NCI-H460 (cell line): ENCODE measurements at regions not wholly inside any gene's neighbourhood (a gene's known extent, or its start where the extent isn't known, plus 50 kb on each side); places are given as distances from the start of the nearest gene placed in this dataset.
"Not testable (repeated sequence)": the region's sequence is repeated elsewhere in the genome, so short reads cannot be mapped to it uniquely, and the experiment has no call there.

Experiments
- DNase-seq: peaks from one replicate; pipeline ENCODE4 v3.0.0-alpha.2; 2016; ENCODE audit warnings: low read depth; ENCODE audit errors: extremely low read depth

DNA sequence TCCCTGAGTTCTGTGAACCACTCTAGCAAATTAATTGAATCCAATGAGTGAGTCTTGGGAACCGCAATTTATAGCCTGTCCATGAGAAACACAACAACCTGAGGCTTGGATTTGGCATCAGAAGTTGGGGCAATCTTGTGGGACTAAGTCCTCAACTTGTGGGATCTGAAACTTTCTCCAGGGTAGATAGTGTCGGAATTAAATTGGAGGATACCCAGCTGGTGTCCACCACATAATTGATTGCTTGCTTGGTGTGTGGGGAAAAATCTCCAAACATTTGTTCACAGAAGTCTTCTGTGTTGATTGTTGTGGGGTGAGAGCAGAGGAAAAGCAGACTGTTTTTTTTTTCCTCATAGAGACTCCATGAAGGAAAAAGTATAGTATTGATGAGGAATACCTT is 320.6 kb upstream of the MEF2C start:
- DNase-seq: no peak

DNA sequence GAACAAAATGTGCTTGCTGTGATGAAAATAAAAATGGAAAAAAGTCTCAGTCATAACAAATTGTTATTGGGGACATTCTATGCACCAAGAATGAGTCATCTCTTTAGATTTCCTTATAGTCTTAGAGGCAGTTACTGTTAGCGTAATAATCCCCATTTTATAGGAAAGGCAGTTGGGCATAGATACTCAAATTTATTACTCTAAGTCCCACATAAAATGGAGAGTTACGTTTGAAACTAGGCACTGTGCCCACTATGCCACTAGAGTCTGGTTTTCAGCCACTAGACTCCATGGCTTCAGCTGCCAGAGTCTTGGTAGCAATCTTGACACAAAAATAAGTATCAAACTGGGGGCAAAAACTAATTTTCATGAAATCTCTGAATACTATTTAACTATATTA is 317.9 kb upstream of the MEF2C start:
- no peak for DNase-seq

DNA sequence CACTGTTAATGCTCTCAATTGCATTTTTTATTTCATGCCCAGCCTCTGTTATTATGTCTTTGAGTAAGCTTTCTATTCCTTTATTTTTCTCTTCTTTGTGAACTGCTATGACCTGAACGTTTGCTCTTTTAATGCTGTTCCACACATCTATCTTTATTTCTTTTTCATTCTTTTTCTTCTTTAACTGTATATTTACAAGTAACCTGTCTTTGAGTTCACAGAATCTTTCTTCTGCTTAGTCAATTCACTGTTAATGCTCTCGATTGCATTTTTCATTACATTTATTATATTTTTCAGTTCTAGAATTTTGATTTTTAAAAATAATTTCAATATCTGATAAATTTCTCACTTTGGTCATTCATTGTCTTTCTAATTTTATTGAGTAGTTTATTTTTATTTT is 316.3 kb upstream of the MEF2C start:
- no peak for DNase-seq

DNA sequence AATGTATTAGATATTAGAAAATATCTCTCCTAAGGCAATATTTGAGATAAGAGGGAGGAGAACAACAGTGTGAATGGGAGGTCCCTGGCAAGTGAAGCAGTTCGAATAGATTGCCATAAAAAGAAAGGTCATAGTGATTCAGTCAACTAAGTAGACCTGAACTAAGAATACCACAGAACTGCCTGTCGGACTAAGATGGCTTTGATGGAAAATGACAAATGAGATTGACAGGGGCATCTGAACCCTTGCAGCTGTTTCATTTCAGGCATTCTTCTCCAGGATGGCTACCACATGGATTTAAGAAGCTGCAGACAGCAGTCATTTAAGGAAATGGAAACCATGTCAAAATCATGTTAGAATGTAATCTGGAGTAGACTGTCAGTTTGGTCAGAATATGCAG is 308.4 kb upstream of the MEF2C start:
- no peak for DNase-seq

DNA sequence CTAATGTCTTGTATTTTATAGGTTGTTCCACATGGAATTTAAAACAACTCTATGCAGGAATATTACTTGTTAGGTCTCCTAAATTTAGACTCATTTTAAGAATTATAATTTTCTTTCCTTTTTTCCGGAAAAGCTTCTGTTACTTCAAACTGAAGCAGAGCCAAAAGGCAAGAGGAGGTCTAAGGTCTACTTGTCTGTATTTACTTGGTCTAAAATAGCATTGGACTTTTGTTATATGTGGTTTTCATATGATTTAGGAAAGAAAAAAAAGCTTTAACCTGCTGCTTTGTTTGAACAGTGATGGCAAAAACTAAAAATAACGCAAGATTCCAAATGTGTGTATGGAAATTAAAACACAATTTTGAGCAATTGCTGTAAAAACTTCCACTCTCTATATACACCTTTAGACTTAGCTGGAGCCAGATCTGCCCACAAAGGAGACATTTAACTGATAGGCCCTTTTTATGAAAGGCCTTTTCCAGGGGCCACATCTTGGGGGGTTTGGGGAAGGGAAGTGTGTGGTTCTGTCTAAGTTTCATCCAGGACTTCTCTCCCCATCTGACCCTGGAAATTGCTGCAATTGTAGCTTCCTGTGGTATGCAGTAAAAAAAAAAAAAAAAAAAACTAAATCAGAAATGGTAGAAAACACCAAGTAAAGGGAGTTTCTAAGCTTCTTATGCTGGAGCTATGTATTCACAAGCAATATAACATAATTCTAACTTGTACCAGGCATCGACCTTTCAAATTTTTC is 307.7 kb upstream of the MEF2C start:
- DNase-seq: no peak

DNA sequence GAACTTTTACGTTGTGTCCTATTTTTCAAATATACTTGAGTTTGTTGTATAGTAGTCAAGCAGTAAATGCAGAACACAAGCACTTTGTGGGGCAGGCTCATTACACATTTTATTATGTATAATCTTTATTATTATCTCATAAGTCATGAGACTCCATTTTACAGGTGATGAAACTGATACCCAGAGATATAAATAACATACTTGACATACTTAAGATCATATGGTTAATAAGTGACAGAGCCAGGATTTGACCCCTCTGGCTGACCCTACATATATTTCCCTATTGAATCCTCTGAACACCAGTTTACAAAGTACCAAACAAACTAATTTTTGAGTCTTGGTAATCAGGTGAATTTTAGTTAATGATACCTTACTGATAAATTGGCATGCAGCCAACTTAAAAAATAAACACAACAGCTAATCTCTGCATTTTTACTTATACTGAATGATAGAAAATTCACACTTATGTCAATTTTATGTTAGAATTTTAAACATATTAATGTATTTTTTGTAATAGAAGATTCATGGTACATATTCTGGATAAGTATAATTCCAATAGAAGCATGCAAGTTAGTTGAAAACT is 305.0 kb upstream of the MEF2C start:
- no peak for DNase-seq

DNA sequence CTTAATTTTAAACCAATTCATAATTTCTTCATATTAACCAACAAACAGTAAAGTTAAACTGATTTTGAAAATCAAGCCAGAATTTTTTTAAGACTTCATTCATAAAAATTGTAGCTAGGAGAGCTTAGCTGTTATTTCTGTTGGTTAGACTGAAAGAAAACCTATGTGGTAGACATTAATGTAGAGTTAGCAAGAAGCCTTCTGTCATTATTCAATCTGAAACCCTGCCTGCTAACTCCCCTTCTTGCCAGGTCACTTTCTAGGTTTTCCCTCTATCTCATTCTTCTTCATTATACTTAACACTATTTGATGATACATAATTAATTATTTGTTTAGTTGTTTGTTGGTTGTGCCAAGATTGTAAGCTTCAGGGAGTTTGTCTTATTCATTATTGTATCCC is 304.3 kb upstream of the MEF2C start:
- no peak for DNase-seq

DNA sequence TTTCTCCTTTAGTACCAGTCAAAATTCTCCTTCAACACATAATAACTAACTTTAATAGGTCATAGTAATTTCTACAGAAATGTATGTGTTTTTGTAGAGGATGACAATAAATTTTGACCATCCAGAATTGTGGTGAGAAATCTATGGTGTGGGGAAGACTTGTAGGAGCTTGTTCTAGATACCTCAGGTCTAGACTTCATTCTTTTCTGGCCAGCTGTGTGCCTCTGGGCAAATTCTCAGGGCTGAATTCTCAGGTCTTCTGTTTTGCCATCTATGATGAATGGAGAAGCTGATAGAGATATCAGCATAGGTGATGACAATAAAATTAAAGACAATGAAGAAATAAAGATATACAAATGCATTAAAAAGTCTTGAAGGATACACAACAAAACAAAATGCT is 298.6 kb upstream of the MEF2C start:
- no peak for DNase-seq

DNA sequence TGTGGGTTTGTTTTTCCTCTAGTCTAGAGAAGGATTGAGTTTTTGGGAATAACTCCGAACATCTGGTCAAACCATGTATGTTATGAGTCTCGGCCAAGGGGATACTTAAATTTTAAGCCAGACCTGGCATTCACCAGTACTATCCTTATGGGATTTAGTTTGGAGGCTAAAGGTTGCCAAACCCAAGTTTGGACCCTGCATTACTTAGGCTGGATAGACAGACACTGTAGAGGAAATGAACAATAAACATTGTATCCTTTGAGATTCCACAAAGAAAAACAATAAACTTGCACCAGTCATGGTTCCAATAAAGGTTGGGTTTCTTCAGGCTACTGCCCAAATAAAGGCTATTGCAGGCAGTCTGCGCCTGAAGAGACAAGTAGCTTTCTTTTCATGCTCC is 296.7 kb upstream of the MEF2C start:
- DNase-seq: no peak

DNA sequence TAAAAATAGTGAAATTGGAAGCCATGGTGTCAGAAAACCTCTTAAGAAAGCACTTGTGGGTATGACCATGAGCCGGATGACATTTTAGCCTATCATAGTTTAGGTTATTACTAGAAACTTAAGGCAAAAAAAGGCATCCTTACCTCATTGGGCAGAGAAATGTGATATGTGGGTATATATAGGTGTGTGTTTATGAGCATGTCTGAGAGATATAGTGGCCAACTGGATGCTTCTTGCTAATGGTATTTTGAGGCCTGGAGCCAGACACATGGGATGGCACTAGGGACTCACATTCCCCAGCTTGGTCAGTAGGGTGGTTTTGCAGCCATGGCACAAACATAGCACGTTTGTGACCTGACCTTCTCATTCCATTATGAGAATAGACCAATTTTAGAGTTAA is 295.6 kb upstream of the MEF2C start:
- no peak for DNase-seq

DNA sequence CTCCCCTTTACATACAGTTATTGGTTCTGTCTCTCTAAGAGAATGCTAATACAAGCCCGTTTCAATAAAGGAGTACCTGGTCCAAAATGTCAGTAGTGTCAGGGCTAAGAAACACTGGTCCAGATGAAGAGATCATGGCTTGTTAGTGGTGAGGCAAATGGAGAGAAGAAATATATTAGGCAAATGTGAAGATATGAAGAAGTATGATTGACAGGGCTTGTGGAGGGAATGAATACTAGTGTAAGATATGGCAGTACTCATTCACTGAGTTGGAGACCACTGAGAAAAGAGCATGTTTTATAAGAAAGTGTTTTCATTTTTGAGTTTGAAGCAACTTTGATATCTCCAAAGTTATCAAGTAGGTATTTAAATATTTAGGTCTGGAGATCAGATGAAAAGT is 290.5 kb upstream of the MEF2C start:
- DNase-seq: no peak

DNA sequence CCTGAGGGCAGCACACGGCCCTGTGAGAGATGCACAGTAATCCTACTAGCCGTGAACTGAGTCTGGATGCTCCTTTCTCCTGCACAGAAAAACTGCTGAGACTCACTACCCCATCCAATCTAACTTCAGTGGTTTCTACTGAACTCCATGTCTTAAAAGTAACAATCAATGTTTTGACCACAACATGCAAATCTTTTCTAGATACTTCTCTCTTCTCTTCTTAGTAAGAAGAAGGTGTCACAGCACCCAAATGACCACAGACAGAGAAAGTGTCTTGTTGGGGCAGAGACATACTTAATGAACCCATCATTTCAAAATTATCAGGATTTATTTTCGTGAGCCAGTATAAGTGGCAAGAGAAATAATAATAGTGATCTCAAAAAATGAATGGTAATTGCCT is 285.8 kb upstream of the MEF2C start:
- DNase-seq: no peak

DNA sequence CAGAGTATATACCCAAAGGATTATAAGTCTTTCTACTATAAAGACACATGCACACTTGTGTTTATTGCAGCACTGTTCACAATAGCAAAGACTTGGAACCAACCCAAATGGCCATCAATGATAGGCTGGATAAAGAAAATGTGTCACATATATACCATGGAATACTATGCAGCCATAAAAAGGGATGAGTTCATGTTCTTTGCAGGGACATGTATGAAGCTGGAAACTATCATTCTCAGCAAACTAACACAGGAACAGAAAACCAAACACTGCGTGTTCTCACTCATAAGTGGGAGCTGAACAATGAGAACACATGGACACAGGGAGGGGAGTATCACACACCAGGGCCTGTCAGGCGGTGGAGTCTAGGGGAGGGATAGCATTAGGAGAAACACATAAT is 281.7 kb upstream of the MEF2C start:
- not testable (repeated sequence) for DNase-seq

DNA sequence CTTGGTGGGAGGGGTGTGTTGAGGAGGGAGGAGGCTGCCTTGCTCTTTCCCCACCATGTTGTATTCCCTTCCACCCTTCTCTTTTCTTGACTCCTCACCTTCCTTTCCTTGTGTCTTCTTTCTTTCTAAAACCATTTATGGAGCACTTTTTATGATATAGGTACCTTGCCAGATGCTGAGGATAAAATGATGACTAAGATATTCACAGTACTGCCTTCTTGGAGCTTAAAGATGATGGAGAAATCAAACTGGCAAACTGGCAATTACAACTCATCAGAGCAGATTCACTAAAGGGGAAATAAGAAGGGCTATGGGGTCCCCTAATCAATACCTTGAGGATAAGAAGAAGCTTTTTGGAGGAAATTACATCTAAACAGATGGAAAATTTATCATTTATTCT is 273.2 kb upstream of the MEF2C start:
- DNase-seq: no peak

DNA sequence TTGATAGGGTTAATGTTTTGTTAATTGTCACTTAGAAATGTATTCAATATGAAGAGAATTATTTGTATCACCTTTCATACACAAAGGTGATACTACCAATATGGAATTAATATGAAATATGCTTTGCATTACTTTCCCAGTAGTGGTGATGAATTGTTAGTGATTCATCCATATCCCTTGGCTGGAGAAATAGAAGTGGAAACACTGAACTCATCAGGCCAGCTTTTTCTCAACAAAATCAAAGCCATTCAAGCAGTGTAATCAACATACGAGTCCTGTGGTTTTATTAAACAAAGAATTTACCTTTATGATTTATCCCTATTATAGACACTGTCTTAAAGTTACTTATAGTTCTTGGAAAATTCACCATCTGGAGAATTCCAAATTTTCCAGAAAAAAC is 264.0 kb upstream of the MEF2C start:
- DNase-seq: no peak

DNA sequence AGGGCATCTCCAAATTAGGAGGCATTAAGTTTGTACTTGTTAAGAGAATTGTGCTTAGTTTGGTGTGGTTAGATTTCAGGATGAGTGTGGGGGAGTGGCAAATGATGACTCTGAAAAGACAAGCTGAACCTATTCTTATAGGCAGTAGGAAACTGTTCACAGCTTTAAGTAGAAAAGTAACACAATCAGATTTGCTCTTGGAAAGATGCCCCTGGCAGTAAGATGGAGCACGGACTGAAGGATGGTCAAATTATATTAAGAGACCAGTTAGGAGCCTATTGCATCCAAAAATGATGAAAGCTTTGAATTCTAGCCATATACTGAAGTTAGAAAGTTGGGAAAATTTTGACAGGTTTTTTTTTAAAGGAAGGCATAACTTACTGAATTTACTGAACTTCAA is 254.2 kb upstream of the MEF2C start:
- no peak for DNase-seq

DNA sequence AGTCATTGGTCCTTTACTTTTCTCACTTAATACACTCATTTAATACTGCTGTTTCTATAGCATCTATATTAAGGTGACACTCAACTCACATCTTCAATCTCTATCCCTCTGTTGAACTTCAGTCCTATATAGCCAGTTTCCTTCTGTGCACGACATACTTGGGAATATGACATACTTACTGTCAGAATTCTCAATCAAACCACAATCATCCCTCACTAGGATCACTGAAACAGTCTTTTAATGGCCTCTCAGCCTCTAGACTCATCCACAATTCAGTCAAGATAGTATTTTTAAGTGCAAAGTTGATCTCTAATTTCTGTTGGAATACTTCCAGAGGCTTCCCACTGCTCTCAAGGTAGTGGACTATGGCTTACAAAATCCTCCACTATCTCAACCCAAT is 251.0 kb upstream of the MEF2C start:
- DNase-seq: no peak

DNA sequence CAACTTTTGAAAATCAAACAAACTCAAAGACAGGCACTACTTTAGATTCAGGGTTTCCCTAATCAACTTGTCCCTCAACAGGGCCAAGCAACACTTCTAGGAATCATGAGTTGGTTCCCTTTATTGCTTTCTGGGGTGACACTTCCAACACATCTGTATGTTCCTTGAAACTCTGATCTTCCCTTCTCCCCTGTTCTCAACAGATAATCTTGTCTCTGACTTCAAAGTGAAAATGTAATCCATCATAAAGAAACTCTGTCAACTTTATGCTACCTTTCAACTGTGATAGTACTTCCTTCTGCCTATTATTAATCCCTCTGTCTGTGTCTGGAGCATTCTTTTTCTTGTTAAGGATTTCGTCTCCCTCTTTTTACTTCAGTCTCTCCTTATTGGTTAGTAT is 250.1 kb upstream of the MEF2C start:
- DNase-seq: no peak

DNA sequence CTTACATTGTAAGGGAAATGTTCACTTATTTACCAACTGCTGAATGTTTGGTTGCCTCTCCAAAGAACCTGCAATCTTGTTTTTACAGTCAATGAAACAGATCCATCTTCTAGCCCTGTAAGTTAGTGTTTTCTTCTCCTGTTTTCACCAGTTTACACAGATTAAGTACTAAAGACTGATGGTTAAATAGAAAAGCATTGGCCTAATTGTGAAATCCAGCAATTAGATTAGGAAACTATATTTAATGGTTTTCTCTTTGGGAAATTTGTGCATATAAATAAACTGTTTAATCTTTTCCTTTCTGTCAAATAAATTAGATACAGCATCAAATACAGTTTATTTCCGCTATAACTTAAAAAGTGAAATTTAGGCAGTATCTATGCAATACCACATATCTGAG is 247.9 kb upstream of the MEF2C start:
- DNase-seq: no peak

DNA sequence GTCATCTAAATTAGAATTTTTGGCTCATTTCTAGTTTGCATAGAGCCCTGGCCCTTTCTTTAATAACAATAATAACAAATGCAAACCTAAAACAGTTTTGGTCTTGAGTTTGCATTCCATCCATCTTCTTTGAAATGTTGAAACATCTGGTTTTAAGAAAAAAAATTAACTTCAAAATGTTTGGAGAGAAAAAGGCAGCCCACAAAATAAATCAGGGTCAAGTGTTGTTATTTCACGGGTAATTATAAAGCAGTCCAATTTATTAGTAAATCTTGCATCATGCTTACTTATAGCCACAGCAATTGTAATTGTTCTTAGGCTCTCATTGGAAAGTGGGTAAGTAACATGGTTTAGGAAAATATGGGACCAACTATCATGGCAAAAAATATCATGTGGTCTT is 247.0 kb upstream of the MEF2C start:
- DNase-seq: no peak

DNA sequence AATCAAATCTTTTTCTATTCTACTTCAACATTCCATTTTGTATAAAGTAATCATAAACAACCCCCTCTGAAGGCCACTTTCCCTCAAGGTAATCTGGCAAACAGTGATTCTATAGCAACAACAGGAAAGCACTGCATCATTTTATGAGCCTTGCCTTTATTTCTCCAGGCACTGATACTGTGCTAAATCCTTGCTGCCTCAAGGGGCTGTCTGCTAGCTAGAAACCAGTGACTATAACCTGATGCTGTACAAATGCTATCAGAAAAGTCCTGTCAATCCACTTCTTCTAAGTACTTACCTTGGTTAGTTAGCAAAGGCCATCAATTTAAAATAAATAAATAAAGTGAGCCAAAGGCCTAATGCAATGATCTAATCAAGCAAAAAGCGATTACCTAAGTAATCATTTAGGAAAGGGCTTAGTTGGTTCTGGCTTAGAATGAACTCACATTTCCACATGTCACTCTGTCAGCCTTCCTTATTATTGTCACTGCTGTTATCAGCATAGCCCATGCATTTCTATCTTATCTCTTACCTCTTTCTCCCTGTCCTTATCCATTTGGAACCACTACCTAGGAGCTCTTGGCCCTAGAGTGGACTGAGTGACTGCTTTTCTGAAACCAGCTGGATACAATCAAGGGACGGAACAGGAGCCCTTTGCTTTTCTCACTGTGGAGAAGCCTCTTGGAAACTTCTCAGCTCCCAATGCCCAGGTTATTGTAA is 246.1 kb upstream of the MEF2C start:
- no peak for DNase-seq

DNA sequence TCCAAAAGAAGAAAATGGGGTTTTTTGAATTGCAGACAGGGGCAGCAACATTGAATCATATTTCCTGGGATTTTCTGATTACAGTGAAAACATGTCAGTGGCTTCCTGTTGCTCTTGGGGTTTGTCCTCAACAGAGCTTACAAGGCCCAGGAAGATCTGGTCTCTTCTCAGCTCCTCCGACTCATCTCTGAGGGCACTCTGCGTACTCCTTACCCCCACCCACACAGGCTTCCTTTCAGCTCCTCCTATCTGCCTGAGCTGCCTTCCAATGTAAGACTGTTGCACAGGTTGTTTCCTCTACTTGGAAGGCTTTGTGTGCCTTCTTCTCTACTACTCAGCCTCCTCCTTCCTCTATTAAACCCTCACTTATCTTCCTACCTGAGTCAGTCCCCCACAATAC is 245.1 kb upstream of the MEF2C start:
- DNase-seq: no peak
